HG02588 (cell line): ENCODE measurements at regions not wholly inside any gene's neighbourhood (a gene's known extent, or its start where the extent isn't known, plus 50 kb on each side); places are given as distances from the start of the nearest gene placed in this dataset.

ENCODE experiments used
- ATAC-seq: cut with Tn5 transposase; IDR thresholded peaks from one replicate; pipeline ENCODE4 v1.9.1; 2021; ENCODE audit warnings: mild to moderate bottlenecking, moderate library complexity; ENCODE audit not compliant: unreplicated experiment

DNA sequence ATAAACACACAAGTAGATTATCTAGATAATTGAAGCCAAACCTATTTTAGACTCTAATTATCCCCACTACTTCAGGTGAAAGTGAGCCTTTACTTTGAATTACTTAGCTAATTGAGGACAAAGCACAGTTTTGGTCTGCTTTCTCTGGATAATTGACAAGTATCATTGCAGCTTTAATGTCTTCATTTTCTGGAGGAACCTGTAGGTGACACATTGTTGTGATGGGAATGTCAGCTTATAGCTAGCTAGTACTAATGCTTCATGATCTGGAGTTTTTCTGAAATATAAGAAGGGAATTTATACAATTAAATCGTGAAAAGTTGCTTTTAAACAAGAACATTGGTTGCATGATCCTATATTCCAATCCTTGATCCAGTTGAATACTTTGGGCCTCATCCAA, 319.3 kb upstream of the CITED2 start:
- ATAC-seq = no peak

DNA sequence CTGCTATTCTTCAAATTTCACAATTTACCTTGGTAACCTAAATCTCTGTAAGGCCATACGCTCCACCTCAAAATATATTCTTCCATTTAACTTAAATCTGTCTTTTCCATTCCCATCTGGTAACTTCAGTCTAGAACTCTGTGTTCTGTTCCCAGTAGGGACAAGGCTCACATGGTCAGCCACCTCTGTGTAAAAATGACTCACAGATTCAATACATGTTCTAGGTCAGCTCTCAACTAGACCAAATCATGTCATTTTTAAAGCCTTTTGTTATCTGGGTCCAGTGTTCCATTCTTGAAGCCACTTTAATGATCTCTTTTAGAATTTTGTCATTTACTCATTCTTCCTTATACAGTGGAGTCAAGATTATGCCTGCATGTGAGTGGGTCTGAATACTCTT, 315.6 kb upstream of the CITED2 start:
- no peak for ATAC-seq

DNA sequence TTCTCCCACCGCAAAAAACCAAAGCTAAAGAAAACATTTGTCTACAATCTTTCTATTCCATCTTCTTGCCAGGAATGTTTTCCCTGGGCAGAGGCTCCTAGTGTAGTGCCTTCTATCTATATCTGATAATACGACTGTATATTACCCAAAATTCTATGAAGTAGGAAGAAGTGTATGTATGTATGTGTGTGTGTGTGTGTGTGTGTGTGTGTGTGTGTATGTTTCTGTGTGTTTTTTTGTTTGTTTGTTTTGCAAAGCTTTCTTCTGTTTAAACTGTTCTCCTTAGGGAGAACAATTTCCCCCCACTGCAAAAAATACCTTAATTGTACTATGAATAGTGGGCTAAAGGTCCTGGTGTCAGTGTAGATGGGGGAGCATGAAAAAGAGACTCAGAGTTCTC, 312.6 kb upstream of the CITED2 start:
- ATAC-seq = no peak

DNA sequence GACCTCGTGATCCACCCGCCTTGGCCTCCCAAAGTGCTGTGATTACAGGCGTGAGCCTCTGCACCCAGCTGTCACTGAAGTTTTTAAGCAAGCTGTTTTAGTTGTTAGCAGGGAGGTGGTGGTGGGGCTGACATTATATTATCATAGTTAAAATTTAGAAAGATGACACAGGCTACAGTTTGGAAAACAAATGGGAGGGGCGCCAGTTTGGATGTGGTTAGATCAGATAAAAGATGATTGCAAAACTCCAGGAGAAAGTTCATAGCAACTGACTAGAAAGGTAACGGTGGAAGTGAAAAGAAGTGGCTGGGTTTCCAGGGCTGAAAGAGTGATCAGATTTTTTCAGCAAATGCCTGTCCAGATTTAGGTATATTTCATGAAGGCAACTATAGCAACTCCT, 311.9 kb upstream of the CITED2 start:
- no peak for ATAC-seq

DNA sequence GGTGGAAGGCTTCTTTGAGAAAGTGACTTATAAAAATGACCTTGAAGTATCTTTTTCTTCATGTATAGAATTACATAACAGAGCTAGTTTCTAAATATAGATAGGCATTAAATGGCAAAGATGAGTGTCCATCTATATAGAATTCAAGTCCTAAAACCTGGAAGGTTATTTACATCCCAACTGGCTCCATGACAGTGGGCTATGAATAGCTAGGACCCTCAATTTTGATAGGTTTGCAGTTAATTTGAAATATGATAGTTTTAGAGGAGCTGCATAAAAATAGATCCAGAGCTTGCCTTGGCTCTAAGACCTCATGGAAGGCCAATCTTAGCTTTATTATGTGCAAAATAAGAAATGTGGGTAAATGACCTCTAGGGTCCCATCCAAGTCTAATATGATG, 310.6 kb upstream of the CITED2 start:
- ATAC-seq = no peak

DNA sequence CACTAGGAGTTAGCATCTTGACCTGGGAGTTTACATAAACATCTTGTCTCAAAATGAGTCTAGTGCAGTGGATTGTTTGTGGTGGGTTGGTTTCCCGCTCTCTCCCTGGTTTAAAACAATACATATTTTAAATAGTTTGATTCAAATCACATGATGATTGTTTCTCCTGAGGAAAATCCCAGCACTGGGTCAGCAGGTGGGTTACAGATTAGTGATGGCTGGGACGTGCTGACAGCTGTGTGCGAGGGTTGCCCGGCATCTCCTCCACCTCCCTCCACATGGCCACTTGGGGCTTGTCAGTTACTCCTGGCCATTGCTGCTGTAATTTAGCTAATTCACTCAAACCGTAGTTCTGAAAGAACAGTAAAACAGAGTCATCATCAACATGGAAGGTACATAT, 306.4 kb upstream of the CITED2 start:
- ATAC-seq = no peak

DNA sequence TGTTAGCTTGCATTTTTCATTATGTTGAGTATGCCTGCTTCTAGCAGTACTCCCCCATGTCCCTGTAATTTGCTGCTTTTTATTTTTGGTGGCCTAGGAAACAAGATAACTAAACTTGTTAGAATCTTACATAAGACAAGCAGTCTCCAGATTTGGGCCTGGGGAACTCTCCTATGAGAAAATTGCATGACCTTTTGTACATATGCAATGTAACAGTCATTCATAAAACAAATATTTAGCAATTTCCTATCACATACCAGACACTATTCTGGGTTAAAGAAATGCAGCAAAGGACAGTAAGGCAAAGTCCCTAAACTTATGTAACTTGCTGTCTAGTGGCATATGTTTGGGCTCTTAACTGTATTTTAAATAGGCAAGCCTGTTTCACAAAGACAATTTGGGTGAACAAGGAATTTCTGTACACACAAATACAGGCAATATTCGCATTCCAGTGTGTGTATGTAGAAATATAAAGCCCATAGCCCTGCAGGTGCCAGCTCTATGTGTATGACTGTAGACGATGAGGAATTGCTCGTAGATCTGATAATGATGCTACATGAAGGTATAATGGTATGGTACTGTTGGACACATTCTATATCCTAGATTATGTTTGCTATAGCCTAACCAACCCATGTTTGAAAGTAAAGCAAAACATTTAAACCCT, 305.2 kb upstream of the CITED2 start:
- no peak for ATAC-seq

DNA sequence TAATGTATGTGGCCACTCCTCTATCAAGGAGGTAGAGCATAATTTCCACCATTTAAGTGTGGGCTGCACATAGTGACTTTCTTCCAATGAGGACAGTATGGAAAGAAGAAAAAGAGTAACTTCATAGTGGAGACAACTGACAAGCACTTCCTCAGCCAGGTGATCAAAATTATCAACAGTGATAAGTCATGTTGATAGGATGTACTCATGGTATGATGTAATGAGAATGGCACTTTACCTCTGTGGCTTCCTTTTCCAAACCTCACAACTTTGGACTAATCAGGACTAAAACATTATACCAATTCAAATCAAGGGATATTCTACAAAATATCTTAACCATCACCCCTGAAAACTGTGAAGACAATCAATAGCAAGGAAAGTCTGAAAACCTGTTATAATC, 302.3 kb upstream of the CITED2 start:
- no peak for ATAC-seq

DNA sequence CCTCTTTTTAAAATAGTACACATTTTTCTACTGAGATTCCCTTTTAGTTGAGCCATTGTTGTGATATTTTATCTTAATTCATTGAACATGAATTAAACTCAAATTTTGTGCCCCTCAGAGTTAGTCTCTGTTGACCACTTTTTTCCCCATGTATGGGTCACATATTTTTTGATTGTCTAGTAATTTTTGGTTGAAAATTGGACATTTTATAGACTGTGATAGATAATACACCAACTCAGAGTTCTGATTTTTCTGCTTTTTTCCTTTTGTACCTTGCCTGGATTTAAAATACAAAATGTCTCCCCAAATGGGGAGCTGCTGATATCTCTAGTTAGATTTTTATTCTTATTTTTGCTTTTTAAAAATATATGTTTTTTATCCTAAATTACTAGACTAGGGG, 291.8 kb upstream of the CITED2 start:
- ATAC-seq = no peak

DNA sequence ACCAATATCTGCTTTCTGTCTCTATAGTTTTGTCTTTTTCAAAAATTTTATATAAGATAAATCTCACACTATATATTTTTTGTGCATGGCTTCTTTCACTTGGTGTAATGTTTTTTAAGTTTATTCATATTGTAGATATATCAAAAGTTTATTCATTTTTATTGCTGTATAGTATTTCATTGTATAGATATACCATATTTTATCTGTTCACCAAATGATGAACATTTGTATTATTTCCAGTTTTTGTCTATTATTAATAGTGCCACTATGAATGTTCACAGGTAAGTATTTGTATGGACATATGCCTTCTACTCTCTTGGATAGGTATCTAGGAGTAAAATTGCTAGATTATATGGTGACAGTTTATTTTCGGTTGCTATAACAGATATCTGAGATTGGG, 289.5 kb upstream of the CITED2 start:
- ATAC-seq = no peak

DNA sequence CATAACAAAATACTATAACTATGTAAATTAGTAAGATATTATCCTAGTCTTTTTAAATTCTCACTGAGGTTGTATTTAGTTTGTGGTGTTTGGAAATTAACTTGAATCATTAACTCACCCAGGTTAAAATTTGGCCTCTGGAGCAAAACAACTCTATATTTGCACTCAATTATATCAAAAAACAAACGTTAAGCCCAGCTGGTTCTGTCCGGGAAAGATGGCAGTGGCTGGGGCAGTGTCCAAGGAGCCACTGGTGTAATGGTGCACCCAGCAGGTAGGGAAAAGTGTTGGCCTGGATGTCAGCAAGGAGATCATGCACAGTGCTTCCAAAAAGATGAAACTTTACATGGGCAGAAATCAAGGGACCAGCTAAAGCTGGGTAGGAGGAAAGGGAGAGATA, 285.3 kb upstream of the CITED2 start:
- ATAC-seq = no peak

DNA sequence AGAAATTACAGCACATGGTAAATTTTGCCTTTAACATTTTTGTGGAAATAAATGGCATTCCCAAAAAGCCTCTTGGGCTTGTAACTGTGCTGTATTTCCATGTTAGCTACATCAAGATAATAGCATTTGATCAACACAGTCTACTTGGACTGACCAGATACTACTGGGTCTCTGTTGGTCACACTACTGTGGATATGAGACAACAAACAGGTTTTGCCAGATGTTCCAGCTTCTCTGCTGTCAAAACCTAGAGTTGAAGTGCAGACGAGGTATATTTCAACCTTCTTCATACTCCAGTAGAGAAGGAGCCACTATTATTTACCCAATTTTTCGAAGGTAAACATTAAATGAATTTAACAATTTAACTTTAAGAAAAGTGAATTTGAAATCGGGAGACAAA, 284.7 kb upstream of the CITED2 start:
- ATAC-seq = no peak

DNA sequence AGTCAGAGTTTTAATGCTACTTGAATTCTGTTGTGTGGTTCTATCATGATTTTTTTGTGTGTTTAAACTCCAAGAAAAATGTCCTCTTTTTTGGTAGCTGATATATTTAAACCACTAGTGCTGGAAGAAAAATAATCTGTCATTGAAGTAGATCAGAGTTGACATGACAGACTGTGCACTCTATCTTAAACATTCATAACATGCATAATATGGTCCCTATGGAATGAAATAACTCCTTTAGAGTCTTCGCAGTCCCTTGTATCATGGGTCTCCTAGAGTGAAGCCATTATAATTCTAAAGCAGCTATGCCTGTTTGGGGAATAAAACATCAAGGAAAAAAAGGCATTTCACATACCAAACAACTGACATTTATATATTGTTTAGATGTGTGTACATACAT, 282.7 kb upstream of the CITED2 start:
- no peak for ATAC-seq

DNA sequence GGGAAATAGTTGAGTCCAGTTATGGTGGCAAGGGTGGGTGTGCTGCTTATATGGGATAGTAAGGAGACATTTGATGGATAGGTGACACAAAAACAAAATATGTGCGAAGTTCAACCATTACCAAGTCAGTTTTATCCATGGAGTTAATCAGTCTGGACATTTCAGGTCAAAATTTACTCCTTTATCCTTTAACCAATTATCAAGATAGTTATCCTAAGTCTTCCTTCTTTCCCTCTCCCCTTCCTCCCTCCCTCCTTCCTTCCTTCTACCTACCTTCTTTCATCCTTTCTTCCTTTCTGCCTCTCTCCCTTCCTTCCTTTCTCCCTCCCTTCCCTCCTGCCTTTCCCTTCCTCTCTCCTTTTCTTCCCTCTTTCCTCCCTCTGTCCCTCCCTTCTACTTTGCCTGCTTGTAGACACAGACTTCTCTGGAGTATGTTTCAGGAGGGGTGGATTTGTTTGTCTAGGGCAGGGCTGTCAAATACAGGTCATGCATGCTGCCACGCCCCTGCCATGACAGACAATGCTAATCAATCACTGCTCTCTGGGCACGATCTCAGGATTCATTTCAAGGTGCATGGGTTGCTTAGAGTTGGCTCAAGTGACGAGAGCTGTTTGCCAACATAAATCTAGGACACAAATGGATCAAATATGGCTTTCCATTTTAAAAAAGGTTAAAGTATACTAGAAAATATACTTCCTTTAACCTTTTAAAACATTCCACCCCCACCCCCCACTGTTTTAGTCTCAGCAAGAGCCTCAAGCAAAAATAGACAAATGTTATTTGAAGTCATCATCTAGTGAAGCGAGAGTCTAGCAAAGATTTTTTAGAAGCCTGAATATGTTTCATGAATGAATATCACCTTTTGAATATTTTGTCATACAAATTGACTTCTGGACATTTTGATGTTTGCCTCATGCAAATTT, 281.6 kb upstream of the CITED2 start:
- no peak for ATAC-seq

DNA sequence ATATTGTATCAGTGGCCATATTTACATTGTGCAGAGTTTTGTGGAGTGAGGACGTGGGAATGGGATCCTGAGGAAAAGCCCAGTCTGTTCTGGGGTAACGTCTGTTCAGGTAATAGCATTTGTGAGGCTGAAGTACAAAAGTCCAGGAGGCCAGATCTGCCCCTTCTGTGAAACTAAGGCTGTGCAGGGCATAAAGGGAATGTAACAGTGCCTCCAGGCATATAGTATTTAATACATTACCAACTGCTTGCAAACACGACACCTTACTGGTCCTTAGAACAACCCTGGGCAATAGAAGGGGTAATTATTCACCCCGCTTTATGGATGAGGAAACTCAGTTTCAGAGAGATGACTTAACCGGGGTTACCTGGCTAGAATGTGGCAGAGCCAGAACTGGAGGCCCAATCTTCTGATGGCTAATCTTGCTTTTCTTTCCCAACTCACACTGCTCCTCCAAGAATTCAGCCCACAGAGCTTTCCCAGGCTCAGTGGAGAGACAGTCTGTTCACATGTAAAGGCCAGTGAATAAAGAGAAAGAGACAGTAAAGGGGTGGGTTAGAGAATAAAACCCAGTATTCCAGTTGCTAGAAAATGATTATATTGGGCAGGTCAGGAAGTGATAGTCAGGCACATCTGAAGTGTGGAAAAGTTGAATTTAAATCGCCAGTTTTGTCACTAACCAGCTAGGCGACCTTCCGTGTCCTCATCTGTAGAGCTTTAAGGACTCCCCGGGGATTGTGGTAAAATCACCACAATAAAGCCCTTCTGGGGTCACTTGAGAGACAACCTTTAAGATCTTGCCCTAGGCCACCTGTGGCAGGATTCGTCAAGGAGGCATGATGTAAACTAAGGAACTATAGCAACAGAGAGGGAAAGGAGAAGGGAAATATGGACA, 280.7 kb upstream of the CITED2 start:
- no peak for ATAC-seq

DNA sequence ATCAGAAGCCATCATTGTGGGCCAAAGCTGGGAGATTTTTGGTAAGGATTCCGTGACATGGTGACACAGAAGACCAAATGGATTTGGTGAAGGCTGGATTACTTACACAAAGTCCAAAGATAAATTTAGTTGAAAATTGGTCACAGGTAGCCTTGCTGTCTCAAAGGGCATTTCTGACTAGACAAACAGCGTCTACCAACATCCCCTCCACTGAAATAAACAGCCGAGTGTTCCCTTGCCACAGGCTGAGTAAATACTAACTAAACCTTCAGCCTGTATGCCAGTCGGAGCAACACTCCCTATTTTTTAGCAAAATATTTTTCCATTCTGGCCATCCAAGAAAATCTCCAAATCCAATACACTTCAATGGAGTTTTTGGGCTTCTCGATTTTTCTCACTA, 279.9 kb upstream of the CITED2 start:
- ATAC-seq = no peak

DNA sequence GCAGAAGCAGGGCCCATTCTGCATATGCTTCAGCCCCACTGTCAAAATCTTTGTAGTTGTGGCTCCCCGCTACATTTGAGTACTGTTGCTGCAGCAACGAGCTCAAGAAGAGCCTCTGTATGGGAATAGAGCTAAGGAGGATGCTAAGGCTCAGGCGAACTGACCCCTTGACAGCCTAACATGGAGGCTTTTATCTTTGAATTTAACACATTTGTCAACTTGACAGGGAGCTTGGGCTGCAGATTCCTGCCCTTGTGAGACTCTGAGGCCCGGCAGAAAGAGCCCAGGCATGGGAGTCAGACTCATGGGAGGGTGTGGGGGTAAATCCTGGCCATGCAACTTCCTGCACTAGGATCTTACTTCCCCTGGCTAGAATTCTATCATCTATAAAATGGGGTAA, 278.7 kb upstream of the CITED2 start:
- ATAC-seq = no peak

DNA sequence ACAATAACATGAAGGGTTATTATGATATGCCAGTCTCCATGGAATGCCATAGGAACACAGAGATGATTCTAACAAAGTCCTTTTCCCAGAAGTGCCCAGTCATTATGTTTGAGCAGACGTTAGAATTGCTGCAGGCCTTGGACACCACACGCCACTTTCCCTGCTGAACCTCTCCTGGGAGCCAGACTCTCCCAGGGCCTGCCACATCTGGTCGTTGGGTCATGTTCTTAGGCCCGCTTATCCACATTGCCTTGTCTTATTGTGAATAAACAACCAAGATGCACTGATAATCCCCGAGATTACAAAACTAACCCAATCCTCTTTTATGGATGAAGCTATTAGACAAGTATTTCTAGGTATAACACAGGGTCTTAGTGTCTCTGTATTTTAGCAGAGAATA, 276.5 kb upstream of the CITED2 start:
- ATAC-seq = no peak

DNA sequence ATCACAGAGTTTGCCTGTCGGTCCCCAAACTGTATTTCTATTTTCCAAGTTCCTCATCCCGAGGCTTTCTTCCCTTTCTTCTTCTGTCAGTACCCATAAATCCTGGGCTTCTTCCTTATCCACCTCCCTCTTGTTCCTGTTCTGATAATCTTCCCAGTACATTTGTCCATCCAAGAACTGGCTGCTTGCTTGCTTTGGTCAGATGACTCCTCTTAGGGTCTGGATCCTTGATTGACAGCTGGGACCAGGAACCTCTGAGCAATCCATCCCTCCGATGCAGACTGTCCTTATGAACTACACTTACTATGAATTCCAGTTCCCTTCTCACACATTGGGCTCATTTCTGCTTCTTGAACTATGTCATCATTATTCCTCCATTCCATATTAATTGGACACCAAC, 275.3 kb upstream of the CITED2 start:
- ATAC-seq = no peak

DNA sequence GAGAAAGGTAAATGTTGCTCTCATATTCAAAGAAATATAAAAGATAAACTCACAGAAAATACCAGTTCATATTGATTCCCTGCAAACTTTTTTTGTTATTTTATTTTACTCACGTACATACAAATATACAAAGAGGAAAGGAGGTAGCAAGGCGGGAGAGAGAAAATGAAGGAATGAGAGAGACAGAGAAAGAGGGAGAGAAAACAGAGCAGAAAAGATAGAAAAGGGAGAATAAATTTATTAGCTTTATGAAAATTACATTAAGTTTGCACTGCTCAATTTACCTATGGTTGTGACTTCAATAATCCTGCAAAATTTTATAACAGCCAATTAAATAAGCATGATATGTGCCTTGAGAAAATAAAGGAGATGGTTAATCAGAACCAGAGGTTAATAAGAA, 274.7 kb upstream of the CITED2 start:
- ATAC-seq = no peak

DNA sequence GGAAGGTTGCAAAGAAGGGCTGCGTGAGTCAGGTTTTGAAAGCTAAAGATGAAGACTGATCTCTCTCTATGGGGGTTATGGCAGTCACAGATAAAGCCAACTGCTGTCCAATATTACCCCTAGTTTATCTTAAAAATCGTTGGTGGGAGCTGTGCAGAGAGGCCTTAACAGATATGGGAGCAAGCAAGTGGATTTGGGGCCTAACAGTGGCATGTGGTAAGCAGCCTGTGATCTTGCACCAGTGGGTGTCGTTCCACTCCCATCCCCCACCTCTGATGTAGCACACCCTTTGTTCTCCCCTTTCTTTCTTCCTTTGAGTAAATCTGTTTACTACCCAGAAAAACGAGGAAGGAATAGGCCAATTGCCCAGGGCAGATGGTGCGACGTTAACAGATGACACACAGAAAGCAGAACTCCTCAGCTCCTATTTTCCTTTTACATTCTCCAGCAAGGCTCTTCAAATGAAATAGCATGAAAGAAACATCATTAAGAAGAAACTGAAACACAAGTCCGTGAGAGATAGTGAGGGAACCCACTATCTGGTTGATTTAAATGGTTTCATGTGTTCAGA, 274.1 kb upstream of the CITED2 start:
- no peak for ATAC-seq
